Lower leg skin (tissue), 3 donors: ENCODE measurements at regions not wholly inside any gene's neighbourhood (a gene's known extent, or its start where the extent isn't known, plus 50 kb on each side); places are given as distances from the start of the nearest gene placed in this dataset.

ENCODE experiments used
- CTCF ChIP-seq, 3 donors: fragments of 450-650 bp; IDR thresholded peaks; one replicate each; pipeline ENCODE4 v1.5.1; 2016; ENCODE audit warnings: antibody characterized with exemption in 3 of 3, mild to moderate bottlenecking in 3 of 3, moderate library complexity in 2 of 3
- POLR2A ChIP-seq, 2 donors: fragments of 450-650 bp; IDR thresholded peaks; one replicate each; pipeline ENCODE4 v1.6.1; 2016 to 2017; ENCODE audit warnings: antibody characterized with exemption in 2 of 2, mild to moderate bottlenecking in 1 of 2, moderate library complexity in 1 of 2

- no peak for TF ChIP-seq CTCF (IDR thresholded peaks at IDR 0.05)
- no peak for TF ChIP-seq POLR2A (IDR thresholded peaks at IDR 0.05)
These were observed 399.3 kb downstream of the PPP1R3A start for GRCh38 chr7:113519472-113519871.
